Motor neuron (in vitro differentiated cells): ENCODE measurements at regions not wholly inside any gene's neighbourhood (a gene's known extent, or its start where the extent isn't known, plus 50 kb on each side); places are given as distances from the start of the nearest gene placed in this dataset.

Experiments
- ATAC-seq, 8 experiments: fragments of 200-7000 bp; cut with Tn5 transposase; replicated peaks in 6 of 8; 2 replicates each; pipeline ENCODE4 v1.8.0; 2021; ENCODE audit warnings: mild to moderate bottlenecking in 8 of 8, moderate library complexity in 8 of 8
- H3K27ac ChIP-seq, 2 donors: fragments of 250-450 bp; sonication (Bioruptor Pico); 2 replicates each; pipeline ENCODE4 v1.9.0; 2021; ENCODE audit warnings: antibody characterized with exemption in 2 of 2, mild to moderate bottlenecking in 2 of 2, moderate library complexity in 1 of 2
- H3K4me1 ChIP-seq, 2 donors: fragments of 250-450 bp; sonication (Bioruptor Pico); replicated peaks in 1 of 2; 2 replicates each; pipeline ENCODE4 v1.6.1; 2021; ENCODE audit warnings: antibody characterized with exemption in 2 of 2, mild to moderate bottlenecking in 2 of 2, moderate library complexity in 1 of 2
- H3K4me3 ChIP-seq, 5 donors: fragments of 250-450 bp; sonication (Bioruptor Pico); 2 replicates each; pipeline ENCODE4 v1.9.0; 2021; ENCODE audit warnings: antibody characterized with exemption in 5 of 5, mild to moderate bottlenecking in 5 of 5, moderate library complexity in 4 of 5
- WGBS, 10 experiments: fragments of 450-650 bp; shearing (Covaris generic); methylation state at CpG; one replicate each; pipeline ENCODE4 v1.0.0; 2022; 5-methylcytosine and 5-hydroxymethylcytosine counted together
- in situ Hi-C, 9 experiments: fragments of 400-800 bp; cut with MboI; loops; one replicate each; pipeline ENCODE4 v1.15.0; 2021; ENCODE audit warnings: low sequenced_read_pairs in 9 of 9, low pct_unique_long_range_greater_than_20kb in 2 of 9; ENCODE audit not compliant: unreplicated experiment in 9 of 9

DNA sequence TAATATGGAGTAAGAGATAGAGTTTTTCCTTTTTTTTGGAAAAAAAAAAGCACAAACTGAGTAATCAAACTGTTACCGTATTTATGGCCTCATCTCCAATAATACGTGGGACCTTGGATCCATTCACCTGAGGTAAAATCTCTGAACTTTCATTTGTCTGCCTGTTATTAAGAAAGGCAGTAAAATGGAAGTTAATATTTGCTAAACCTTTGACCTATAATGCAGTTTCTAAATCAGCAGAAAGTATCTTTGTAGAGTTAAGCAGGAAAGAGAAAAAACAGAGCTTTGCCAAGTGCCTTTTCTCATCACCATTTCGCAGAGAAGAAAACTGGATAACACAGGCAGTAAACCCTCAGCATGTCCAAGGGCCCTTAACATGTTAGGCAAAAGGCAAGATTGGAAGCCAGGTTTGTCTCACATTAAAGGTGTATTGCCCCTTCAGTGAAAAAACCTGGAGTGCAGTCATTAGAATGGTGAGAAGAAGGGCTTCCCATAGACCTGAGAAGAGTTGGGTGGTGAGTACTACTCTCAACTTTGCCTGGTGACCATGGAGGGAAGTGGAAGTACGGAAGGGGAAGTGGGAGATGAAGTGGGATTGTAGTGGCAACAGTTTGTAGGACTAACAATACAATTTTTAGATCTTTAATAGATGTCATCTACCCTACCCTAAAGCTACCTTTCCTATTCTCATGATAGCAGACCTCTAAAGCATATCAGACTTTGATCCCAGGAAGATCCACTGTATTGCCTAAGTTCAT is 65.4 kb upstream of the GRAMD2B start:
- H3K4me1 ChIP-seq, result no peaks in the 10 kb centered on the region
- H3K4me3 ChIP-seq, result no peak overlapping the region
- ATAC-seq, result no peak
- 81 to 100% (median 93%) methylated on average over 2 to 4 of the region's 4 CpGs; no CpG with 5 or more reads in 2 of the 10 experiments for WGBS, 10 experiments
- H3K27ac ChIP-seq, result no peak overlapping the region
- in situ Hi-C loops, result loop anchor here in 4 of 9 experiments (10.0 to 25.0 kb wide), 3 partner anchors 177 to 187 kb away; no protein-coding TSS in a partner anchor

- in situ Hi-C loops, result loop anchor here in 4 of 9 experiments (10.0 to 25.0 kb wide), 3 partner anchors 176 to 186 kb away; no protein-coding TSS in a partner anchor
These were observed 64.7 kb upstream of the GRAMD2B start for GRCh38 chr5:126358525-126358924.

DNA sequence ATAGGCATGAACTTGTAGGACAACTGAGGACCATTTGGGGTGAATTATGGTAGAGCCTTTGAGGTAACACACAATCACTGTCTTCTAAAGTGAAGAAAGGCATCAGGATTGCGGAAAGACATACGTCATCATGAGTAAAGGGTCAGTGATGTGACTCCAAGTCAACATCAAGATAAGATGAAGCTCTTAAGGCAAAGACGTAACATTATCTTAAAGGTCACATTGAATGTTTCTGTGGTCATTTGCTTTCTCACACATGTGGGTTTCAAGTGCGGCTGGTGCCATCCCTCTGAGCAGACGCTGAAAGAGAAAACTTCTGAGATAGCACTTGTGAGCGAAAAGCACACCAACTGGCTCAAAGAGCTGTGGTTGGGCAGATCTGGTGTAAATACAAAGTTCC is 63.3 kb upstream of the GRAMD2B start:
- ATAC-seq, result no peak
- in situ Hi-C loops, result loop anchor here in 4 of 9 experiments (10.0 to 25.0 kb wide), 3 partner anchors 175 to 185 kb away; no protein-coding TSS in a partner anchor
- 86 to 100% (median 94%) methylated on average over 1 to 6 of the region's 6 CpGs; no CpG with 5 or more reads in 3 of the 10 experiments for WGBS, 10 experiments
- Histone ChIP-seq H3K4me3 (no peak overlapping the region), H3K4me1 (no peaks in the 10 kb centered on the region), H3K27ac (no peak overlapping the region)

More at GRCh38 chr5:126358525-126358924, 64.7 kb upstream of the GRAMD2B start:
- peak in 1 of 8 experiments; percentile 36 for ATAC-seq
- no peaks in the 10 kb centered on the region for H3K4me1 ChIP-seq
- WGBS, 10 experiments, result 0 to 82% (median 56%) methylated on average over 1 to 3 of the region's 4 CpGs; no CpG with 5 or more reads in 5 of the 10 experiments
- H3K4me3 ChIP-seq, result no peak overlapping the region
- H3K27ac ChIP-seq, result no peak overlapping the region

DNA sequence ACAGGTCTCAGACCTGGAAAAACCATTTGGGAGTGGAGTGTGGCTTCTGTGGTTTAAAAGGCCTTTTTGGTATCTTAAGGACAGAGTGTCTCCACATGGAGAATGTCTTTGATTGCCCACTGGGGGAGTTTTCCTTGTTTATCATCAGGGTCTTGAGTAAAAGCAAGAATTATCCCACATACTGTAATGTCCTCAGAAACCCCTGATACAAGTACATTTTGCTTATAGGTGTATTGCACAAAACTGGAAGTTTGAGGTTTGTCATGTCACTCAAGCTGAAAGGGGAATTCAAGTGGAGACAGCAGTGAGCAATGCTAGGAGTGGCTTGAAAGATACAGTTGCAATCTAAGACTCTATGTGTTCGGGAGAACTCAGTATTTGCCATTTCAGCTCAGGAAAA is 62.7 kb upstream of the GRAMD2B start:
- H3K4me3 ChIP-seq, result no peak overlapping the region
- ATAC-seq, result no peak
- no peaks in the 10 kb centered on the region for H3K4me1 ChIP-seq
- WGBS, 10 experiments, result 82 to 100% (median 100%) methylated on average over 1 of the region's 1 CpG; no CpG with 5 or more reads in 2 of the 10 experiments
- in situ Hi-C loops, result loop anchor here in 1 of 9 experiments (25.0 kb wide), 1 partner anchor 177 kb away; no protein-coding TSS in a partner anchor
- no peak overlapping the region for H3K27ac ChIP-seq

- ATAC-seq, result no peak
- no peak overlapping the region for H3K4me3 ChIP-seq
- WGBS, 10 experiments, result 13 to 100% (median 83%) methylated on average over 1 of the region's 1 CpG; no CpG with 5 or more reads in 2 of the 10 experiments
- no peak overlapping the region for H3K27ac ChIP-seq
- in situ Hi-C loops, result loop anchor here in 1 of 9 experiments (25.0 kb wide), 1 partner anchor 174 kb away; no protein-coding TSS in a partner anchor
- no peaks in the 10 kb centered on the region for H3K4me1 ChIP-seq
These were observed 59.6 kb upstream of the GRAMD2B start for GRCh38 chr5:126363658-126364057.

- in situ Hi-C loops, result loop anchor here in 1 of 9 experiments (25.0 kb wide), 1 partner anchor 173 kb away; no protein-coding TSS in a partner anchor
- no peak overlapping the region for H3K4me3 ChIP-seq
- 20 to 100% (median 89%) methylated on average over 1 to 4 of the region's 4 CpGs; no CpG with 5 or more reads in 2 of the 10 experiments for WGBS, 10 experiments
- no peaks in the 10 kb centered on the region for H3K4me1 ChIP-seq
- no peak overlapping the region for H3K27ac ChIP-seq
- ATAC-seq, result no peak
These were observed 58.9 kb upstream of the GRAMD2B start for GRCh38 chr5:126364206-126364902.

GRCh38 chr5:126365446-126366198 is 57.6 kb upstream of the GRAMD2B start:
- in situ Hi-C loops, result loop anchor here in 1 of 9 experiments (25.0 kb wide), 1 partner anchor 172 kb away; no protein-coding TSS in a partner anchor
- H3K4me3 ChIP-seq, result no peak overlapping the region
- no peak overlapping the region for H3K27ac ChIP-seq
- H3K4me1 ChIP-seq, result peaks cover 0 to 4% of the 10 kb centered on the region in 2 donors
- ATAC-seq, result no peak
- 64 to 100% (median 90%) methylated on average over 1 to 5 of the region's 5 CpGs for WGBS, 10 experiments

- H3K4me1 ChIP-seq, result peaks cover 0 to 8% of the 10 kb centered on the region in 2 donors
- WGBS, 10 experiments, result 60 to 100% (median 83%) methylated on average over 1 of the region's 1 CpG; no CpG with 5 or more reads in 4 of the 10 experiments
- ATAC-seq, result no peak
- in situ Hi-C loops, result loop anchor here in 1 of 9 experiments (25.0 kb wide), 1 partner anchor 171 kb away; no protein-coding TSS in a partner anchor
- no peak overlapping the region for H3K27ac ChIP-seq
- no peak overlapping the region for H3K4me3 ChIP-seq
These were observed 57.0 kb upstream of the GRAMD2B start for GRCh38 chr5:126366199-126366560.

GRCh38 chr5:126368239-126368812 is 54.9 kb upstream of the GRAMD2B start:
- no peak overlapping the region for H3K27ac ChIP-seq
- ATAC-seq, result peak in 3 of 8 experiments; percentile 24 to 38 (median 28)
- H3K4me1 ChIP-seq, result peaks cover 0 to 11% of the 10 kb centered on the region in 2 donors
- 31 to 100% (median 61%) methylated on average over 1 to 2 of the region's 2 CpGs; no CpG with 5 or more reads in 1 of the 10 experiments for WGBS, 10 experiments
- in situ Hi-C loops, result loop anchor here in 1 of 9 experiments (25.0 kb wide), 1 partner anchor 169 kb away; no protein-coding TSS in a partner anchor
- no peak overlapping the region for H3K4me3 ChIP-seq

GRCh38 chr5:126369083-126369482 is 54.1 kb upstream of the GRAMD2B start:
- WGBS, 10 experiments, result 53 to 100% (median 92%) methylated on average over 1 to 2 of the region's 2 CpGs
- ATAC-seq, result no peak
- Histone ChIP-seq H3K4me1 (peaks cover 0 to 11% of the 10 kb centered on the region in 2 donors), H3K4me3 (no peak overlapping the region), H3K27ac (no peak overlapping the region)
- in situ Hi-C loops, result loop anchor here in 1 of 9 experiments (25.0 kb wide), 1 partner anchor 168 kb away; no protein-coding TSS in a partner anchor

DNA sequence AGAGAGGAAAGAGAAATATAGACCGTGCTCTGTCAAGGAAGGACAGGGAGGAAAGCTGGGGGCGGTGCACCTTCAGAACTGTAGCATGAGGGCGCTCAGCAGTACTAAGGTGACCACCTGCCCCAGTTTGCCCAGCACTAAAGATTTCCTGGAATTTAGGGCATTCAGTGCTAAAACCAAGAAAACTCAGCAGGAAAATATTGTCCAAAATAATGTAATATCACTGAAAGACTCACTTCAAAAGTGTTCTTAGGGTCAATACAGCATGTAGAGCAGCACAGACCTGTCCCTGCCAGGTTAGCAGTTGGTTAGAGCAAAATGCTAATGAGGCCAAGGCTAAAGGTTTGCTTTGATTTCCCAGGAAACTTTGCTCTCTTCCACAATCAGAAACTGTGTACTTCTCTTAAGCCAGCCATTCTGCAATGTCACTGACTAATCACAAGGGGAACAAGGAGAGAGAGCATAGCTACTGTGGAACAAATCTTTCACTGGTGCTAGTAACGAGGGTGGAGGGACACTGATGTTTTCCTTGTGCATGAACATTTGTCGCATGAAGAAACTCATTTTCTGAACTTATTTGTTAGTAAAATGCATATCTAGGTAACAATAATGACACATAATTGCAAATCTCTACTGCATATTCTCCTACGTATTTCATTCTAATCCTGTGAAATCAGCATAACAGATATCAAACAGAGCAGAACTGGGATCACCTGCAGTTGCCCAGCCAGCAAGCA is 53.0 kb upstream of the GRAMD2B start:
- Histone ChIP-seq H3K4me3 (no peak overlapping the region), H3K27ac (no peak overlapping the region), H3K4me1 (peaks cover 0 to 11% of the 10 kb centered on the region in 2 donors)
- 0 to 100% (median 71%) methylated on average over 1 to 6 of the region's 6 CpGs for WGBS, 10 experiments
- ATAC-seq, result peak; percentile 40 to 89 (median 50)
- in situ Hi-C loops, result loop anchor here in 1 of 9 experiments (25.0 kb wide), 1 partner anchor 167 kb away; no protein-coding TSS in a partner anchor
